ENCODE measurements at regions not wholly inside any gene's neighbourhood (a gene's known extent, or its start where the extent isn't known, plus 50 kb on each side); places are given as distances from the start of the nearest gene placed in this dataset.

DNA sequence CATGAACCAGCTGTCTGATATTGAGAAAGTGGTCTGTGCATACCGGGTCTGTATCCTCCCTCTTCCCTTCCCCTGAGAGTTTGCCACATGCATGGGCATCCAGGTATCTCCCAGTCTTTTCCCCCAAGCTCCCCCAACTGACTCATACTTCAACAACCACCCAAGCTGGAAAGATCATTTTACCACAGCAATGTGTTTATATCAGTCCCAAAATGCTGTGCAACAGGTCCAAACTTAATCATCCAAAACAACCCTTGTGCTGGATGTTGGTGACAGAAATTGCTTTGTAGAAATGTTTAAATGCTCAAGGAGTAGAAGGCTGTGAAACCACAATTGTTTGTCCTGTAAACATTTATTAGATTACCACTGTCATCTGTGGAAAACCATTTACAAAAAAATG, 286.8 kb upstream of the KLF3 start:
- Mint-ChIP-seq H3K27me3 (ENCODE audit: low read depth) (no peaks in the 10 kb centered on the region), H3K4me3 (no peak overlapping the region), H3K4me1 (peaks cover 11% of the 10 kb centered on the region), H3K36me3 (ENCODE audit: low read depth) (peaks cover 3% of the 10 kb centered on the region), H3K9me3 (peaks cover 3% of the 10 kb centered on the region), H3K27ac (no peak overlapping the region)
- TF ChIP-seq, protein P1, sequence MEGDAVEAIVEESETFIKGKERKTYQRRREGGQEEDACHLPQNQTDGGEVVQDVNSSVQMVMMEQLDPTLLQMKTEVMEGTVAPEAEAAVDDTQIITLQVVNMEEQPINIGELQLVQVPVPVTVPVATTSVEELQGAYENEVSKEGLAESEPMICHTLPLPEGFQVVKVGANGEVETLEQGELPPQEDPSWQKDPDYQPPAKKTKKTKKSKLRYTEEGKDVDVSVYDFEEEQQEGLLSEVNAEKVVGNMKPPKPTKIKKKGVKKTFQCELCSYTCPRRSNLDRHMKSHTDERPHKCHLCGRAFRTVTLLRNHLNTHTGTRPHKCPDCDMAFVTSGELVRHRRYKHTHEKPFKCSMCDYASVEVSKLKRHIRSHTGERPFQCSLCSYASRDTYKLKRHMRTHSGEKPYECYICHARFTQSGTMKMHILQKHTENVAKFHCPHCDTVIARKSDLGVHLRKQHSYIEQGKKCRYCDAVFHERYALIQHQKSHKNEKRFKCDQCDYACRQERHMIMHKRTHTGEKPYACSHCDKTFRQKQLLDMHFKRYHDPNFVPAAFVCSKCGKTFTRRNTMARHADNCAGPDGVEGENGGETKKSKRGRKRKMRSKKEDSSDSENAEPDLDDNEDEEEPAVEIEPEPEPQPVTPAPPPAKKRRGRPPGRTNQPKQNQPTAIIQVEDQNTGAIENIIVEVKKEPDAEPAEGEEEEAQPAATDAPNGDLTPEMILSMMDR (IDR thresholded peaks at IDR 0.05; ENCODE audit: unreplicated experiment in 3 of 3), result no peak

DNA sequence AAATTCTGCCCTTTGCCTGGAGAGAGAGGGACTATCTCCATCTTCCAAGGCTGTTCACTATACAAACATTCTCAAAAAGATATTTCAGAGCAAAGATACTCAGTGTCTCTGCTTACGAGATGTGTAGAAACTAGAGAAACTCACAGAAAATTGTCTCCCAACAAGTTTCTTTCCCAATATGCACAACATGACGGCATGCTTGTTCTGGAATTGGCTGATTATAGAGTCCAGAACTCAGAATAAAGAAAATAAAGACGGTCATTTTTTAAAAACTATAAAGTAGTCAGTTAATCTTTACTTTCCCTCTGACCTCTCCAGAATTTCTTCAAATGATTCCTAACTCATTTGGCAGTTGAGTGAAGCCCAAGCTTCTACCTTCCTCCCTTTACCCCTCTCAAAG, 285.5 kb upstream of the KLF3 start:
- Mint-ChIP-seq H3K4me3 (no peak overlapping the region), H3K27me3 (ENCODE audit: low read depth) (peaks cover 6% of the 10 kb centered on the region), H3K4me1 (peaks cover 24% of the 10 kb centered on the region), H3K9me3 (no peaks in the 10 kb centered on the region), H3K36me3 (ENCODE audit: low read depth) (no peaks in the 10 kb centered on the region), H3K27ac (no peak overlapping the region)
- TF ChIP-seq, protein P1 (IDR thresholded peaks at IDR 0.05; ENCODE audit: unreplicated experiment in 3 of 3), result no peak

DNA sequence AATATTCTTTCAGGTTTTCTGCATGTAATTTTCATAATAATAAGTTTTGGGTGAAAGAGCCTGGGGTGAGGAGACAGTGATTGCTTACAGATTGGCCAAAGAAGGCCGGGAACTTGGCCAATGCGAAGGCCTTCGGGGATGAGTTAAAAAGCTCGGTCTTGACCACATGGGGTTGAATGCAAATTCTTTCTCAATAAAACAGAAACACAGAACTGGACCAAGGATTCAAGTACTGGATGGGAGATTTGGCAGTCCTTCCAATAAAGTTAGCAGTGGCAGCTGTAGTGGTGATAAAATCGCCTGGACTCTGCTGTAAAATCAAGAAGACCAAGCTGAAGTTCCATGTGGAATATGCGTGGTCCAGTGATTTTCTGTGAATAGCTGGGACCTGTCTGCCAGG, 282.2 kb upstream of the KLF3 start:
- H3K36me3 Mint-ChIP-seq (ENCODE audit: low read depth), result no peaks in the 10 kb centered on the region
- H3K9me3 Mint-ChIP-seq, result no peaks in the 10 kb centered on the region
- H3K27me3 Mint-ChIP-seq (ENCODE audit: low read depth), result peaks cover 6% of the 10 kb centered on the region
- H3K4me3 Mint-ChIP-seq, result no peak overlapping the region
- H3K4me1 Mint-ChIP-seq, result peaks cover 57% of the 10 kb centered on the region
- TF ChIP-seq, protein P1 (IDR thresholded peaks at IDR 0.05; ENCODE audit: unreplicated experiment in 3 of 3), result no peak
- H3K27ac Mint-ChIP-seq, result peak overlapping the region in 2 of 3 experiments; percentile 91 to 97

DNA sequence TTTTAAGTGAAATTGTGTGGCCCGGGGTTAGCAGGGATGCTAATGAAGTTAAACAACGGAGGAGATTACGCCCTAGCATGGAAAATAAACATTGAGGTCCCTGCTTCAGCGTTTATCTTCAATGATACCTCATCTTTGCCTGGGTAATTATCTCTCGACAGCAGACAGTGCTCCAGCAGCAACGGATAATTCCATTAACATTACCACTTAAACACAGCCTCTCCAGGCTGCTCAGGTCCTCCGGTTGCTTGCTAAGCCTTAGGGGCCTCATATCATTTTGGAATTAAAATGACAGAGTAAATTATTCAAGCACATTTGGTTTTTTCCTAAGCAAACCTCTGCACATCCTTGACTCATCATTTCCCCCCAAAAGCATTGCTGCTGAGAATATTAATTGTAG, 281.5 kb upstream of the KLF3 start:
- Mint-ChIP-seq H3K4me3 (no peak overlapping the region), H3K4me1 (peaks cover 62% of the 10 kb centered on the region), H3K36me3 (ENCODE audit: low read depth) (no peaks in the 10 kb centered on the region), H3K27ac (peak overlapping the region; percentile 81 to 97 (median 91)), H3K9me3 (no peaks in the 10 kb centered on the region), H3K27me3 (ENCODE audit: low read depth) (peaks cover 6% of the 10 kb centered on the region)
- TF ChIP-seq, protein P1 (IDR thresholded peaks at IDR 0.05; ENCODE audit: unreplicated experiment in 3 of 3), result no peak

DNA sequence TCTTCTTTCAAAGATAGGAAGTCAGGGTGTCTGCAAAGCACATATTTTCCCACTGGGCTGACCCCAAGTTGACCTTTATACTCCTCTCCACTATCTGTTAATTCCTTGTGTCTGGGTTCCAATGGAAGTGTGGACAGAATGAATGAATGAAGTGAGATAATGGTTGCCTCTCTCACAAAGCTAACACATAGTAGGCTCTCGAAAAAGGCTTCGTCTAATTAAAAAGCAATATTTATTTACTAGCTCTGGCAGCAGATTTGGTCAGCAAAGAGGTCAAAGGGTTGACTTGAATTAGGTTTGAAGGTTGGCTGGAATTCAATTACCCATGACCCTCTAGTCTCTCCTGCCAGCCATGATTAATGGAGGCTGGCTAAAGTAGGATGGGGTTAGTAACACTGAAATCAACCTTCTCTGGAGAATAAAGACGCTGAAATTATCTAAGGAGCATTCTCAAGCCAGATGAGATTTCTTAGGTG, 280.3 kb upstream of the KLF3 start:
- H3K27me3 Mint-ChIP-seq (ENCODE audit: low read depth), result peaks cover 6% of the 10 kb centered on the region
- H3K36me3 Mint-ChIP-seq (ENCODE audit: low read depth), result no peaks in the 10 kb centered on the region
- peak overlapping the region in 2 of 3 experiments; percentile 34 to 45 for H3K4me3 Mint-ChIP-seq
- TF ChIP-seq, protein P1 (IDR thresholded peaks at IDR 0.05; ENCODE audit: unreplicated experiment in 3 of 3), result no peak
- H3K27ac Mint-ChIP-seq, result peak overlapping the region; percentile 92 to 97 (median 97)
- peaks cover 69% of the 10 kb centered on the region for H3K4me1 Mint-ChIP-seq
- H3K9me3 Mint-ChIP-seq, result no peaks in the 10 kb centered on the region

All from nephron (organoid).